Naive B cell (primary cell): ENCODE measurements at regions not wholly inside any gene's neighbourhood (a gene's known extent, or its start where the extent isn't known, plus 50 kb on each side); places are given as distances from the start of the nearest gene placed in this dataset.

Experiments used
- ATAC-seq, 2 donors: fragments of 150-1000 bp; cut with Tn5 transposase; 2 replicates each; pipeline ENCODE4 v1.10.0; 2021; ENCODE audit warnings: low read depth in 2 of 2, mild to moderate bottlenecking in 2 of 2, moderate library complexity in 2 of 2
- DNase-seq: peaks from one replicate; pipeline ENCODE4 v3.0.0; 2022
- H3K27ac Mint-ChIP-seq, 6 donors: one replicate each; pipeline ENCODE4 v1.8.0; 2020 to 2022; ENCODE audit warnings: mild to moderate bottlenecking in 6 of 6, mixed read lengths in 6 of 6, moderate library complexity in 5 of 6, inconsistent platforms in 2 of 6
- H3K27me3 Mint-ChIP-seq, 3 donors: one replicate each; pipeline ENCODE4 v1.8.0; 2021 to 2022; ENCODE audit warnings: mixed read lengths in 3 of 3, mild to moderate bottlenecking in 1 of 3
- H3K36me3 Mint-ChIP-seq, 2 donors: one replicate each; pipeline ENCODE4 v1.8.0; 2020 to 2022; ENCODE audit warnings: mixed read lengths in 2 of 2, inconsistent platforms in 1 of 2, mild to moderate bottlenecking in 1 of 2
- H3K4me1 Mint-ChIP-seq, 3 donors: one replicate each; pipeline ENCODE4 v1.8.0; 2020 to 2022; ENCODE audit warnings: mixed read lengths in 3 of 3, inconsistent platforms in 1 of 3, mild to moderate bottlenecking in 1 of 3, moderate library complexity in 1 of 3
- H3K4me3 Mint-ChIP-seq, 8 donors: one replicate each; pipeline ENCODE4 v1.8.0; 2020 to 2022; ENCODE audit warnings: mild to moderate bottlenecking in 8 of 8, mixed read lengths in 8 of 8, moderate library complexity in 8 of 8, inconsistent platforms in 2 of 8
- H3K9me3 Mint-ChIP-seq, 7 donors: one replicate each; pipeline ENCODE4 v1.8.0; 2020 to 2022; ENCODE audit warnings: mixed read lengths in 7 of 7, mild to moderate bottlenecking in 5 of 7, inconsistent platforms in 2 of 7, moderate library complexity in 1 of 7

DNA sequence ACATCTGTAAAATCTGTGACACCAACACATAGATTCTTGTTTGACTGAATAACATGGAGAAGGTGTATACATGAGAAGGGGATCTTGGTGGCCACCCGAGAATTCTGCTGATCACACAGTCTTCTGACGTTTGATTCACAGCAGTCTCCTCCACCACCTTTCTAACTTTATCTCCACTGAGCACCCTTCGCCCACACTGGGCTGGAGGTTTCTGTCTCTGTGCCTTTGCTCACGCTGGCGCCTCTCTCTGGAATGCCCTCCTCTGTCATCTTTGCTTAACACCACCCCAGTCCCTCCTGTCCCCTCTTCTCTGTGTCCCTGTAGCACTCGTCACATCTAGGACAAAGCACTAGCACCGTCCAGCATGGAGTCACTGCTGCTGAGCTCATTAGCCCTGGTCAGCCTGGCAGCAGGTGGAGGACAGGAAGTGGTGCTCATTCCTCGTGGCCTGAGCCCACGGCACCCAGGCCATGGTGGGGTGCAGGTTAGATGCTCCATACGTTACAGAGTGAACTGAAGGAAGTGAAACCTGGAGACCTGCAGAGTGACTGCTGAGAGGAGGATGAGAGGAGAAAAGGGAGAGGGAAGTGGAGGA, 384.6 kb downstream of the UQCRFS1 start:
- H3K27ac Mint-ChIP-seq = no peak overlapping the region
- peaks cover 0 to 18% (median 0%) of the 10 kb centered on the region in 7 donors for H3K9me3 Mint-ChIP-seq
- H3K4me1 Mint-ChIP-seq = no peaks in the 10 kb centered on the region
- no peaks in the 10 kb centered on the region for H3K36me3 Mint-ChIP-seq
- DNase-seq (no peak), ATAC-seq (no peak)
- H3K27me3 Mint-ChIP-seq = peaks cover 0 to 5% (median 5%) of the 10 kb centered on the region in 3 donors
- no peak overlapping the region for H3K4me3 Mint-ChIP-seq

DNA sequence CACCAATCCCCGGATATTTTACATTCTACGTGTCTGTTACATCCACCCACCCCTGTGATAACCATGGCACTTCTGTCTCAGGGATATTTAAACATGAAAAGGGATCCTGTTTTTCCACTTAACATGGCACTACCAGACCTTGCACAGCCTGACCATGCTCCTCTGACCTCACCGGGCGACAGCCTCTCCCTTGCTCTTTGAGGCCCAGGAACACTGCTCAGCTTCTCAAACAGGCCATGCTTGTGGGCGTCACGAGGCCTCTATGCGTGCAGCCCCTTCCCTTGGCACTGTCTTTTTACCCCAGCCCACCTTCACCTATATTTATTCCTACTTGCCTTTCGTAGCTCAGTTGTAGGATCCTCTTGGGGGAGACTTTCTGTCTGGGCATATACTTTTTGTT, 385.6 kb downstream of the UQCRFS1 start:
- H3K4me3 Mint-ChIP-seq = no peak overlapping the region
- peaks cover 0 to 5% (median 5%) of the 10 kb centered on the region in 3 donors for H3K27me3 Mint-ChIP-seq
- no peak for ATAC-seq
- no peaks in the 10 kb centered on the region for H3K4me1 Mint-ChIP-seq
- no peaks in the 10 kb centered on the region for H3K36me3 Mint-ChIP-seq
- no peak overlapping the region for H3K27ac Mint-ChIP-seq
- peaks cover 0 to 18% (median 0%) of the 10 kb centered on the region in 7 donors for H3K9me3 Mint-ChIP-seq
- no peak for DNase-seq

DNA sequence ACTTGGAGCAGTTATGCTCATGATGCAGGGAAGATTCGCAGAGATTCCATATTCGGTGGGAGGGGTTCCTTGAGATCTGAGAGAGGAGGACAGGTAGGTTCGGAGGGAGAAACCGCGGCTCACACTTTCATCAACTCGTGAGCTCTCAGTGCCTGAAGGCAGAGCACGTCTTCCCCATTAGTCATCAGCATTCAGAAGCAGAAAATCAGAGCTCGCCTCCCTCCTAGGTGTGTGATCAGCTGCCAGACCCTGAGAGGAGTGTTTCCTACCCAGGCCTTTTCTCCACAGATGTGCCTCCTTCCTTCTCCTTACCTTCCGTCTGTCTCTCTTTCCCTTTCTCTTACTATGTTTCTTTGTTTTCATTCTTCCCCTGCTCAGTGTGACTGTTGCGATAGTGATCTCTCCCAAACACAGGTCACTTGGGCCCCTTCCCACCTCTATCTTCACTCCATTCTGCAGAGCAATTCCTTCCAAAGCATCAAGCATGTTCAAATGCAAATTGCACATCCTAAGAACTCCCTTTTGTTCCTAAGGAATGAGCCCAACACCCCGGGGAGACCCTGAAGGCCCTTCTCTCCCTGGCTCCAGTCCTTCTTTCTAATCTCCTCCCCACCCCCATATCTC, 389.5 kb downstream of the UQCRFS1 start:
- peaks cover 0 to 5% (median 0%) of the 10 kb centered on the region in 3 donors for H3K27me3 Mint-ChIP-seq
- no peaks in the 10 kb centered on the region for H3K4me1 Mint-ChIP-seq
- H3K4me3 Mint-ChIP-seq = no peak overlapping the region
- no peak overlapping the region for H3K27ac Mint-ChIP-seq
- no peaks in the 10 kb centered on the region for H3K36me3 Mint-ChIP-seq
- DNase-seq (no peak), ATAC-seq (no peak)
- peaks cover 0 to 14% (median 0%) of the 10 kb centered on the region in 7 donors for H3K9me3 Mint-ChIP-seq

GRCh38 chr19:28820289-28820688, 392.7 kb downstream of the UQCRFS1 start:
- ATAC-seq = no peak
- H3K27me3 Mint-ChIP-seq = peaks cover 0 to 5% (median 0%) of the 10 kb centered on the region in 3 donors

DNA sequence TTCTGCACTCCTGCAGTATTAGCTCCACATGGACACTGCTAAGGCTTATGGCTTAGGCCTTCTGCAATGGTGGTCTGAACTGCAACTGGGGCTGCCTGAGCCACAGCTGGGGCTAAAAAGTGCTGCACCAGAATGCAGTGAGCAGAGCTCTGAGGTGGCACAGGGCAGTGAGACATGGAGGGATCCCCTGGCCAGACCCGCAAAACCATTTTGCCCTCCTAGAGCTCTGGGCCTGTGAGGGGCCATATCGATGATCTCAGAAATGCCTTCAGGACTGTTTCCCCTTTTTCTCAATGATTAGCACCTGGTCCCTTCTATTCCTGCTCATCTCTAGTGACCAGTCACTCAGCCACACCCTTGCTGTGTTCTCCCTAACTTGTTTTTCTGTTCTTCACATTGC, 397.7 kb downstream of the UQCRFS1 start:
- Mint-ChIP-seq H3K36me3 (no peaks in the 10 kb centered on the region), H3K9me3 (peaks cover 0 to 9% (median 2%) of the 10 kb centered on the region in 7 donors), H3K27me3 (no peaks in the 10 kb centered on the region), H3K4me3 (no peak overlapping the region), H3K4me1 (no peaks in the 10 kb centered on the region), H3K27ac (no peak overlapping the region)
- DNase-seq (no peak), ATAC-seq (no peak)

More at GRCh38 chr19:28820289-28820688, 392.7 kb downstream of the UQCRFS1 start:
- no peak overlapping the region for H3K27ac Mint-ChIP-seq
- no peak overlapping the region for H3K4me3 Mint-ChIP-seq
- peaks cover 0 to 17% (median 4%) of the 10 kb centered on the region in 7 donors for H3K9me3 Mint-ChIP-seq
- no peaks in the 10 kb centered on the region for H3K4me1 Mint-ChIP-seq
- no peak for DNase-seq
- no peaks in the 10 kb centered on the region for H3K36me3 Mint-ChIP-seq

- H3K27me3 Mint-ChIP-seq = peaks cover 31 to 44% (median 33%) of the 10 kb centered on the region in 3 donors
- H3K36me3 Mint-ChIP-seq = peaks cover 13 to 18% of the 10 kb centered on the region in 2 donors
- no peak overlapping the region for H3K4me3 Mint-ChIP-seq
- ATAC-seq (no peak), DNase-seq (no peak)
- H3K4me1 Mint-ChIP-seq = no peaks in the 10 kb centered on the region
- H3K9me3 Mint-ChIP-seq = peaks cover 6 to 38% (median 10%) of the 10 kb centered on the region in 7 donors
- H3K27ac Mint-ChIP-seq = no peak overlapping the region
Observed at GRCh38 chr19:28794301-28794700, 418.6 kb downstream of the UQCRFS1 start.

DNA sequence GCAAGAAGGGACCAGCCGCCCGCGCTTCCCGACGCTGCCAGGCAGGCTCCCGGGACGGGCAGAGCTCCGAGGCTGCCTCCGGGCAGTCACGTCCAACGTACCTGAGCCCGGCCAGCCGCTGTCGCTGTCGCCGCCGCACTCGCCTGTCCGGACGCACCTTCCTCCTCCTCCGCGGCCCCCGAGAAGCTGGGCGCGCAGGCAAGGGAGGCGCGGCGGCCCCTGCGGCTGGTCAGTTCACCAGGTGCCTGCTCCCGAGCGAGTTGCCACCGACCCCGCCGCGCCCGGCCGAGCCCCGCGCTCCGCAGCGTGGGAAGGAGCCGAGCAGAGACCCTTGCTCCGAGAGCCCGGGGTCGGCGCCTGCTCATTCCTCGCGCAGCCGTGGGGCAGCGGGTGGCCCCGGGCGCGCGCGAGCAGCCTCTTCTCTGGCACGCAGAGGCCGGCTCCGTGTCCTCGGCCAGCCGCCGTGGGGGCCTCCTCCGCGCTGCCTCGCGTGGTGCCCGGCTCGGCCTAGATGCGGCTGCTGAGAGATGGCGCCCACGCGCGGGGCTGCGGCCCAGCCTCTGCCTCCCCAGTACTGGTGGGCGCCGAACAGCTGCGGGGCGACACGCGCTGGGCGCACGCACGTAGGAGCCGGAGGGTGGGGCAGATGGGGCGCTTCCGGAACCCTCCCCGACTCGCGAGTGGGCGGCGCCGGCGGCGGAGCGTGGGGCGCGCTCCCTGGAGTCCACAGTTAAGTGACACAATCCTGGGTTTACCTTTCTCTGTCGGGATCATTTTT, 419.4 kb downstream of the UQCRFS1 start:
- peaks cover 31 to 38% (median 33%) of the 10 kb centered on the region in 3 donors for H3K27me3 Mint-ChIP-seq
- ATAC-seq (no peak), DNase-seq (no peak)
- no peak overlapping the region for H3K27ac Mint-ChIP-seq
- no peaks in the 10 kb centered on the region for H3K4me1 Mint-ChIP-seq
- peaks cover 13 to 18% of the 10 kb centered on the region in 2 donors for H3K36me3 Mint-ChIP-seq
- H3K9me3 Mint-ChIP-seq = peaks cover under 1 to 31% (median 10%) of the 10 kb centered on the region in 7 donors
- no peak overlapping the region for H3K4me3 Mint-ChIP-seq

DNA sequence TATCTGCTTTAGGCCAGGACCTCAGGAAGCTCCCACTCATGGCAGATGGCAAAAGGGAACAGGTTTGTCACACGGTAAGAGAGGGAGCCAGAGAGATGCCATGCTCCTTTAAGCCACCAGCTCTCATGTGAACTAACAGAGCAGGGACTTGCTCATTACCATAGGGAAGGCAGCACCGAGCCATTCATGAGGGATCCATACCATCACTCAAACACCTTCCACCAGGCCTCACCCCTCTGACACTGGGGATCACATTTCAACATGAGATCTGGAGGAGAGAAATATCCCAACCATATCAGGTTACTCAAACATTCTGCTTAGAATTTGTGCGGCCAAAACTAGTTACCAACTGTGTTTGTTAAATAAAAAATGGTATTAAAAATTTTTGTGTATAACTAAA, 427.0 kb downstream of the UQCRFS1 start:
- H3K27ac Mint-ChIP-seq = no peak overlapping the region
- H3K27me3 Mint-ChIP-seq = peaks cover 0 to 2% (median 0%) of the 10 kb centered on the region in 3 donors
- H3K4me3 Mint-ChIP-seq = no peak overlapping the region
- H3K4me1 Mint-ChIP-seq = no peaks in the 10 kb centered on the region
- DNase-seq = no peak
- peaks cover 0 to 9% of the 10 kb centered on the region in 2 donors for H3K36me3 Mint-ChIP-seq
- peaks cover 4 to 44% (median 21%) of the 10 kb centered on the region in 7 donors for H3K9me3 Mint-ChIP-seq
- no peak for ATAC-seq

DNA sequence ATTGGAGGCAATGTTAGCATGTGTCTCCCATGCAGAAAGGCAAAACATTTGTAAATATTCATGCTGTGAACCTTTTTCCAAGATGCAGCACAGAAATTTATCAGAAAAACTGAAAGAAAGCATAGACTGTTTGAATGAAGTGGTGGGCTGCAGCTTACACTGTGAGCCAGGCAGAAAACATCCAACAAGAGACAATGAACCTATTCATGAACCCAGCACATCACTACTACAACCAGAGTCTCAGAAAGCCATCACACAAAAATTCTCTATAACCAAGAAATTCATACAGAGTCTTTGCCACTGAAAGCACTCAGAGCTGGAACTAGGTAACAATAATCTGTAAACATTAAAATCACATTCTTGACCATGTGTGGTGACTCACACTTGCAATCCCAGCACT, 448.9 kb downstream of the UQCRFS1 start:
- H3K27ac Mint-ChIP-seq = no peak overlapping the region
- no peaks in the 10 kb centered on the region for H3K4me1 Mint-ChIP-seq
- H3K27me3 Mint-ChIP-seq = no peaks in the 10 kb centered on the region
- no peaks in the 10 kb centered on the region for H3K36me3 Mint-ChIP-seq
- ATAC-seq (no peak), DNase-seq (no peak)
- H3K9me3 Mint-ChIP-seq = peaks cover 6 to 69% (median 24%) of the 10 kb centered on the region in 7 donors
- H3K4me3 Mint-ChIP-seq = no peak overlapping the region

- no peaks in the 10 kb centered on the region for H3K4me1 Mint-ChIP-seq
- H3K4me3 Mint-ChIP-seq = no peak overlapping the region
- H3K9me3 Mint-ChIP-seq = peaks cover 0 to 23% (median 6%) of the 10 kb centered on the region in 7 donors
- H3K27me3 Mint-ChIP-seq = peaks cover 0 to 8% (median 5%) of the 10 kb centered on the region in 3 donors
- no peak for ATAC-seq
- H3K36me3 Mint-ChIP-seq = no peaks in the 10 kb centered on the region
- H3K27ac Mint-ChIP-seq = peak overlapping the region in 1 of 6 donors; percentile 29
- no peak for DNase-seq
Observed at GRCh38 chr19:28746478-28746877, 466.5 kb downstream of the UQCRFS1 start.

DNA sequence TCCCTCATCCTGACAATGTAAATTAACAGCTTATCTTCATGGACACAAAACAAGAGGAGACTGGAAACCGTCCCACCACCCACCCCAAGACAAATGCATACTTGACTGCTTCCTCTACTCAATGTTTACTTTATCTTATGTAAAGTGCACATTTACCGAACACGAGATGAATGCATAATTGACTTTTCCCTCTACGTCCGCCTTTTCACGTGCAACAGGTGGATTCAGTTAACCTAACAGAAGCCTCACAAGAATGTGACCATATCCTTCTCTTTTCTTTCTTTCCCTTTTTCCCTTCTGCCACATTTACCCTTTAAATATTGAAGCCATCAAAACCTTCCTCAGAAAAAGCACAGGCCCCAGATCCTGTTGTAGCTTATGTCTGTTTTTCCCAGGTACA, 468.0 kb downstream of the UQCRFS1 start:
- no peak for DNase-seq
- Mint-ChIP-seq H3K4me3 (no peak overlapping the region), H3K27me3 (peaks cover 4 to 8% (median 5%) of the 10 kb centered on the region in 3 donors), H3K4me1 (no peaks in the 10 kb centered on the region), H3K36me3 (no peaks in the 10 kb centered on the region), H3K9me3 (peaks cover 0 to 23% (median 3%) of the 10 kb centered on the region in 7 donors), H3K27ac (no peak overlapping the region)
- no peak for ATAC-seq

DNA sequence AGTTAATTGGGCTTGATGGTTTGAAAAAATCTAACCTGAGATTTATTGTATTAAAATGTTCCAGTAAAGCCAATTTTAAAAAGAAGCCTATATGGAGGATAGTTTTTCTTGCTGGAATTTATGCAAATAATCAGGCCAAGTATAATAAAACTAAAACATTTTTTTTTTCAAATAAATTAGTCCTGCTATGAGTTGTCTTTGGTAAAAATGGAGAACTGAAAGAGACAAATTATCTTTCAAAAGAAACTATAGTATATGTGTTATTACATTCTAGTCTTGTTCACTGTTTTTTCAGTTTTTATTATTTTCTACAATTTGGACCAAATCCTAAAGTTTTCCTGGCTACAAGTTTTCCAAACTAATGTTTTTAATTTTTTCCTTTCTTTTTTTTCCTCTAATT, 468.9 kb downstream of the UQCRFS1 start:
- Mint-ChIP-seq H3K27me3 (peaks cover 2 to 7% (median 5%) of the 10 kb centered on the region in 3 donors), H3K36me3 (no peaks in the 10 kb centered on the region), H3K9me3 (peaks cover 0 to 15% (median 2%) of the 10 kb centered on the region in 7 donors), H3K4me3 (no peak overlapping the region), H3K4me1 (no peaks in the 10 kb centered on the region), H3K27ac (no peak overlapping the region)
- ATAC-seq = no peak
- no peak for DNase-seq

GRCh38 chr19:28737021-28737895, 475.7 kb downstream of the UQCRFS1 start:
- peak overlapping the region in 1 of 8 donors; percentile 6 for H3K4me3 Mint-ChIP-seq
- H3K27me3 Mint-ChIP-seq = peaks cover 0 to 17% (median 0%) of the 10 kb centered on the region in 3 donors
- H3K4me1 Mint-ChIP-seq = no peaks in the 10 kb centered on the region
- no peak overlapping the region for H3K27ac Mint-ChIP-seq
- DNase-seq = no peak
- H3K36me3 Mint-ChIP-seq = peaks cover 0 to 3% of the 10 kb centered on the region in 2 donors
- ATAC-seq = no peak
- H3K9me3 Mint-ChIP-seq = peaks cover 0 to 3% (median 0%) of the 10 kb centered on the region in 7 donors
